ENCODE measurements at regions not wholly inside any gene's neighbourhood (a gene's known extent, or its start where the extent isn't known, plus 50 kb on each side); places are given as distances from the start of the nearest gene placed in this dataset.

DNA sequence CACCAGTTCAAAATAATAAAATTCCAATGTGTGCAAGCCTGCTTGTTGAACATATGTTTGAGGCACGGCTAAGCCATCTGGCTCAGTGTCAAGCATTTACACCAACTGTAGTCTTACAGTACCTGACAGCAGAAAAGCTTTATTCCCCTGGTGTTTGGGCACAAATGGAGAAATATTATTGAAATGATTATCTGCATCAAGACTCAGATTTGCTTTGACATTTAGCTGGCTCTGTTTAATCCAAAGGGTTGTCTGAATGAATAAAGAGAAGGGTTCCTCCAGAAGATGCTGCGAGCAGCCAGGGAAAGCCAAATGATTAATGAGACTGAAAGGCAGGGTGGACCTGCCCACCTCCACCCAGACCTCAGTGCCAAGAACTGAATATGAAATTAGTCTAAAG lies 393.2 kb upstream of the GALNT5 start:
- TF ChIP-seq, protein P1, sequence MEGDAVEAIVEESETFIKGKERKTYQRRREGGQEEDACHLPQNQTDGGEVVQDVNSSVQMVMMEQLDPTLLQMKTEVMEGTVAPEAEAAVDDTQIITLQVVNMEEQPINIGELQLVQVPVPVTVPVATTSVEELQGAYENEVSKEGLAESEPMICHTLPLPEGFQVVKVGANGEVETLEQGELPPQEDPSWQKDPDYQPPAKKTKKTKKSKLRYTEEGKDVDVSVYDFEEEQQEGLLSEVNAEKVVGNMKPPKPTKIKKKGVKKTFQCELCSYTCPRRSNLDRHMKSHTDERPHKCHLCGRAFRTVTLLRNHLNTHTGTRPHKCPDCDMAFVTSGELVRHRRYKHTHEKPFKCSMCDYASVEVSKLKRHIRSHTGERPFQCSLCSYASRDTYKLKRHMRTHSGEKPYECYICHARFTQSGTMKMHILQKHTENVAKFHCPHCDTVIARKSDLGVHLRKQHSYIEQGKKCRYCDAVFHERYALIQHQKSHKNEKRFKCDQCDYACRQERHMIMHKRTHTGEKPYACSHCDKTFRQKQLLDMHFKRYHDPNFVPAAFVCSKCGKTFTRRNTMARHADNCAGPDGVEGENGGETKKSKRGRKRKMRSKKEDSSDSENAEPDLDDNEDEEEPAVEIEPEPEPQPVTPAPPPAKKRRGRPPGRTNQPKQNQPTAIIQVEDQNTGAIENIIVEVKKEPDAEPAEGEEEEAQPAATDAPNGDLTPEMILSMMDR (IDR thresholded peaks at IDR 0.05; ENCODE audit: insufficient read depth, low read depth, low read length) = no peak
- no peak for TF ChIP-seq EZH2 (IDR thresholded peaks at IDR 0.05; ENCODE audit: insufficient read depth, low read length)

Data from astrocyte (in vitro differentiated cells and primary cell).